Gastroesophageal sphincter (tissue), 3 donors: ENCODE measurements at regions not wholly inside any gene's neighbourhood (a gene's known extent, or its start where the extent isn't known, plus 50 kb on each side); places are given as distances from the start of the nearest gene placed in this dataset.

Experiments
- POLR2A ChIP-seq, 2 donors: fragments of 450-650 bp; IDR thresholded peaks; one replicate each; pipeline ENCODE4 v1.6.1; 2017; ENCODE audit warnings: antibody characterized with exemption in 2 of 2, mild to moderate bottlenecking in 2 of 2, moderate library complexity in 1 of 2
- TF ChIP-seq, protein P1 (sequence below), 4 experiments: fragments of 200-600 bp in 2 of 4; fragments of 450-650 bp in 2 of 4; sonication (generic) in 1 of 4; IDR thresholded peaks; one replicate each; pipeline ENCODE4 v1.5.1; 2017 to 2019; ENCODE audit warnings: antibody characterized with exemption in 4 of 4, mild to moderate bottlenecking in 2 of 4, moderate library complexity in 2 of 4

GRCh38 chr13:73827434-73827833 is 306.8 kb downstream of the KLF12 start:
- no peak for TF ChIP-seq POLR2A (IDR thresholded peaks at IDR 0.05)
- TF ChIP-seq, protein P1, sequence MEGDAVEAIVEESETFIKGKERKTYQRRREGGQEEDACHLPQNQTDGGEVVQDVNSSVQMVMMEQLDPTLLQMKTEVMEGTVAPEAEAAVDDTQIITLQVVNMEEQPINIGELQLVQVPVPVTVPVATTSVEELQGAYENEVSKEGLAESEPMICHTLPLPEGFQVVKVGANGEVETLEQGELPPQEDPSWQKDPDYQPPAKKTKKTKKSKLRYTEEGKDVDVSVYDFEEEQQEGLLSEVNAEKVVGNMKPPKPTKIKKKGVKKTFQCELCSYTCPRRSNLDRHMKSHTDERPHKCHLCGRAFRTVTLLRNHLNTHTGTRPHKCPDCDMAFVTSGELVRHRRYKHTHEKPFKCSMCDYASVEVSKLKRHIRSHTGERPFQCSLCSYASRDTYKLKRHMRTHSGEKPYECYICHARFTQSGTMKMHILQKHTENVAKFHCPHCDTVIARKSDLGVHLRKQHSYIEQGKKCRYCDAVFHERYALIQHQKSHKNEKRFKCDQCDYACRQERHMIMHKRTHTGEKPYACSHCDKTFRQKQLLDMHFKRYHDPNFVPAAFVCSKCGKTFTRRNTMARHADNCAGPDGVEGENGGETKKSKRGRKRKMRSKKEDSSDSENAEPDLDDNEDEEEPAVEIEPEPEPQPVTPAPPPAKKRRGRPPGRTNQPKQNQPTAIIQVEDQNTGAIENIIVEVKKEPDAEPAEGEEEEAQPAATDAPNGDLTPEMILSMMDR (IDR thresholded peaks at IDR 0.05): no peak
